ENCODE measurements at regions not wholly inside any gene's neighbourhood (a gene's known extent, or its start where the extent isn't known, plus 50 kb on each side); places are given as distances from the start of the nearest gene placed in this dataset.

GRCh38 chr21:35849144-35849543 lies 211.2 kb downstream of the SETD4 start:
- no peak for DNase-seq (ENCODE audit: low spot score)

- no peak for DNase-seq (ENCODE audit: low spot score)
Measured at GRCh38 chr21:35843911-35844667, 216.2 kb downstream of the SETD4 start.

GRCh38 chr21:35840949-35841348 lies 219.4 kb downstream of the SETD4 start:
- no peak for DNase-seq (ENCODE audit: low spot score)

GRCh38 chr21:35840197-35840799 lies 220.0 kb downstream of the SETD4 start:
- DNase-seq (ENCODE audit: low spot score), result peak; percentile 85

- DNase-seq (ENCODE audit: low spot score), result no peak
Measured at GRCh38 chr21:35838987-35839763, 221.2 kb downstream of the SETD4 start.

- DNase-seq (ENCODE audit: low spot score), result no peak
Measured at GRCh38 chr21:35838350-35838749, 222.0 kb downstream of the SETD4 start.

- no peak for DNase-seq (ENCODE audit: low spot score)
Measured at GRCh38 chr21:35833991-35834390, 226.3 kb downstream of the SETD4 start.

- DNase-seq (ENCODE audit: low spot score), result no peak
Measured at GRCh38 chr21:35833388-35833787, 226.9 kb downstream of the SETD4 start.

- DNase-seq (ENCODE audit: low spot score), result no peak
Measured at GRCh38 chr21:35831230-35831629, 229.1 kb downstream of the SETD4 start.

GRCh38 chr21:35829067-35829466 lies 231.3 kb downstream of the SETD4 start:
- DNase-seq (ENCODE audit: low spot score), result no peak

GRCh38 chr21:35828161-35828560 lies 232.2 kb downstream of the SETD4 start:
- no peak for DNase-seq (ENCODE audit: low spot score)

- DNase-seq (ENCODE audit: low spot score), result no peak
Measured at GRCh38 chr21:35827004-35827403, 233.3 kb downstream of the SETD4 start.

- no peak for DNase-seq (ENCODE audit: low spot score)
Measured at GRCh38 chr21:35825370-35826353, 234.7 kb downstream of the SETD4 start.

- DNase-seq (ENCODE audit: low spot score), result no peak
Measured at GRCh38 chr21:35824136-35824535, 236.2 kb downstream of the SETD4 start.

GRCh38 chr21:35819134-35819533 lies 241.2 kb downstream of the SETD4 start:
- DNase-seq (ENCODE audit: low spot score), result no peak

- DNase-seq (ENCODE audit: low spot score), result no peak
Measured at GRCh38 chr21:35818597-35818996, 241.7 kb downstream of the SETD4 start.

- no peak for DNase-seq (ENCODE audit: low spot score)
Measured at GRCh38 chr21:35814858-35815619, 245.3 kb downstream of the SETD4 start.

GRCh38 chr21:35812679-35813078 lies 247.6 kb downstream of the SETD4 start:
- DNase-seq (ENCODE audit: low spot score), result no peak

- DNase-seq (ENCODE audit: low spot score), result no peak
Measured at GRCh38 chr21:35811191-35811806, 249.0 kb downstream of the SETD4 start.

- DNase-seq (ENCODE audit: low spot score), result no peak
Measured at GRCh38 chr21:35810431-35810970, 249.8 kb downstream of the SETD4 start.
